H9 (cell line): ENCODE measurements at regions not wholly inside any gene's neighbourhood (a gene's known extent, or its start where the extent isn't known, plus 50 kb on each side); places are given as distances from the start of the nearest gene placed in this dataset.

ENCODE experiments used
- DNase-seq: peaks from one replicate; pipeline ENCODE4 v3.0.0-alpha.2; 2017
- H2AFZ ChIP-seq: one replicate; pipeline ENCODE4 v1.6.1; 2013; ENCODE audit warnings: mild to moderate bottlenecking, low read length, control low read depth, moderate library complexity
- H2AK5ac ChIP-seq: 2 replicates; pipeline ENCODE4 v1.6.1; 2013; ENCODE audit warnings: low read length, control low read depth, mixed read lengths; ENCODE audit not compliant: insufficient read length
- H2BK120ac ChIP-seq: one replicate; pipeline ENCODE4 v1.6.1; 2013; ENCODE audit warnings: low read depth, mild to moderate bottlenecking, low read length, control low read depth, inconsistent platforms; ENCODE audit not compliant: poor library complexity, severe bottlenecking
- H2BK12ac ChIP-seq: 2 replicates; pipeline ENCODE4 v1.6.1; 2013; ENCODE audit warnings: low read length, control low read depth, mixed read lengths, low read depth; ENCODE audit not compliant: insufficient read length
- H2BK15ac ChIP-seq: 2 replicates; pipeline ENCODE4 v1.6.1; 2013; ENCODE audit warnings: low read depth, low read length, control low read depth
- H2BK20ac ChIP-seq: one replicate; pipeline ENCODE4 v1.6.1; 2013; ENCODE audit warnings: low read depth, mild to moderate bottlenecking, low read length, control low read depth, inconsistent platforms; ENCODE audit not compliant: poor library complexity, severe bottlenecking
- H2BK5ac ChIP-seq: 2 replicates; pipeline ENCODE4 v1.6.1; 2013; ENCODE audit warnings: low read length, control low read depth, mixed read lengths; ENCODE audit not compliant: insufficient read length
- H3K14ac ChIP-seq: 2 replicates; pipeline ENCODE4 v1.6.1; 2013; ENCODE audit warnings: low read length, control low read depth; ENCODE audit not compliant: insufficient read depth
- H3K18ac ChIP-seq: 2 replicates; pipeline ENCODE4 v1.6.1; 2013; ENCODE audit warnings: low read depth, mild to moderate bottlenecking, mixed read lengths, low read length, control low read depth; ENCODE audit not compliant: insufficient read length
- H3K23ac ChIP-seq: 2 replicates; pipeline ENCODE4 v1.6.1; 2013; ENCODE audit warnings: low read length, control low read depth, mixed read lengths, low read depth; ENCODE audit not compliant: insufficient read length
- H3K23me2 ChIP-seq: 2 replicates; pipeline ENCODE4 v1.6.1; 2013; ENCODE audit warnings: low read depth, mild to moderate bottlenecking, mixed read lengths, low read length, control low read depth; ENCODE audit not compliant: insufficient read length, poor library complexity, severe bottlenecking
- H3K27ac ChIP-seq: 2 replicates; pipeline ENCODE4 v1.5.1; 2013; ENCODE audit warnings: low read length, control low read depth, mixed read lengths, low read depth; ENCODE audit not compliant: insufficient read length
- H3K27me3 ChIP-seq: 2 replicates; pipeline ENCODE4 v1.6.1; 2013; ENCODE audit warnings: low read length, control low read depth, inconsistent platforms; ENCODE audit not compliant: insufficient read depth
- H3K4ac ChIP-seq: 2 replicates; pipeline ENCODE4 v1.6.1; 2013; ENCODE audit warnings: low read depth, mild to moderate bottlenecking, control low read depth, inconsistent platforms, low read length, moderate library complexity
- H3K4me1 ChIP-seq: 2 replicates; pipeline ENCODE4 v1.6.1; 2013; ENCODE audit warnings: low read length, control low read depth, inconsistent platforms; ENCODE audit not compliant: insufficient read depth
- H3K4me2 ChIP-seq: 2 replicates; pipeline ENCODE4 v1.6.1; 2013; ENCODE audit warnings: low read length, control low read depth, mixed read lengths; ENCODE audit not compliant: insufficient read length, insufficient read depth
- H3K56ac ChIP-seq: 2 replicates; pipeline ENCODE4 v1.6.1; 2013; ENCODE audit warnings: low read depth, mild to moderate bottlenecking, mixed read lengths, low read length, control low read depth; ENCODE audit not compliant: insufficient read length
- H3K79me1 ChIP-seq: 2 replicates; pipeline ENCODE4 v1.6.1; 2013; ENCODE audit warnings: low read depth, mild to moderate bottlenecking, moderate library complexity, low read length, control low read depth, inconsistent platforms; ENCODE audit not compliant: insufficient read depth, poor library complexity, severe bottlenecking
- H3K79me2 ChIP-seq: 2 replicates; pipeline ENCODE4 v1.6.1; 2013; ENCODE audit warnings: low read length, control low read depth, inconsistent platforms; ENCODE audit not compliant: insufficient read depth
- H3K9ac ChIP-seq: 2 replicates; pipeline ENCODE4 v1.6.1; 2013; ENCODE audit warnings: low read length, control low read depth, mixed read lengths; ENCODE audit not compliant: insufficient read length; ENCODE audit errors: extremely low read depth
- H3K9me3 ChIP-seq: one replicate; pipeline ENCODE4 v1.6.1; 2013; ENCODE audit warnings: low read depth, low read length, inconsistent platforms; ENCODE audit not compliant: control insufficient read depth
- H3T11ph ChIP-seq: one replicate; pipeline ENCODE4 v1.6.1; 2013; ENCODE audit warnings: mild to moderate bottlenecking, low read length, control low read depth, inconsistent platforms
- H4K20me1 ChIP-seq: one replicate; pipeline ENCODE4 v1.6.1; 2013; ENCODE audit not compliant: control insufficient read depth, insufficient read length, insufficient read depth
- H4K5ac ChIP-seq: 2 replicates; pipeline ENCODE4 v1.6.1; 2013; ENCODE audit warnings: low read depth, mild to moderate bottlenecking, mixed read lengths, low read length, control low read depth; ENCODE audit not compliant: insufficient read length
- H4K8ac ChIP-seq: replicated peaks from 2 replicates; pipeline ENCODE4 v1.6.1; 2013; ENCODE audit warnings: low read length, control low read depth, mixed read lengths, low read depth; ENCODE audit not compliant: insufficient read length
- H4K91ac ChIP-seq: 2 replicates; pipeline ENCODE4 v1.6.1; 2013; ENCODE audit warnings: low read depth, mild to moderate bottlenecking, moderate library complexity, mixed read lengths, low read length, control low read depth; ENCODE audit not compliant: insufficient read length
- H3K27ac Mint-ChIP-seq, 3 experiments: 2 replicates in 2 of 3; 3 replicates in 1 of 3; pipeline ENCODE4 v1.8.0; 2020 to 2021; ENCODE audit warnings: mixed read lengths in 3 of 3, mild to moderate bottlenecking in 1 of 3, moderate library complexity in 1 of 3
- H3K27me3 Mint-ChIP-seq: 2 replicates; pipeline ENCODE4 v1.8.0; 2021; ENCODE audit warnings: low read depth, mild to moderate bottlenecking, moderate library complexity, mixed read lengths
- H3K36me3 Mint-ChIP-seq, 3 experiments: 2 replicates in 2 of 3; 3 replicates in 1 of 3; pipeline ENCODE4 v1.8.0; 2020 to 2021; ENCODE audit warnings: low read depth in 3 of 3, mixed read lengths in 3 of 3; ENCODE audit not compliant: insufficient read depth in 1 of 3
- H3K4me1 Mint-ChIP-seq, 2 experiments: 2 replicates each; pipeline ENCODE4 v1.8.0; 2020; ENCODE audit warnings: mixed read lengths in 2 of 2
- H3K4me3 Mint-ChIP-seq, 2 experiments: 2 replicates in 1 of 2; 3 replicates in 1 of 2; pipeline ENCODE4 v1.8.0; 2020 to 2021; ENCODE audit warnings: mild to moderate bottlenecking in 2 of 2, mixed read lengths in 2 of 2, moderate library complexity in 1 of 2
- H3K9me3 Mint-ChIP-seq, 2 experiments: 2 replicates in 1 of 2; 3 replicates in 1 of 2; pipeline ENCODE4 v1.8.0; 2020; ENCODE audit warnings: mild to moderate bottlenecking in 2 of 2, mixed read lengths in 2 of 2, moderate library complexity in 1 of 2
- WGBS: extraction: QIAGEN DNeasy Blood & Tissue Kit; methylation state at CpG from one replicate; pipeline ENCODE4 v1.1.7; 2013; ENCODE audit warnings: missing lambda C conversion rate, low lambda C conversion rate, mixed read lengths; ENCODE audit not compliant: insufficient read length; ENCODE audit errors: extremely low coverage; 5-methylcytosine and 5-hydroxymethylcytosine counted together
- TF ChIP-seq, protein P1 (sequence below): fragments of 200-600 bp; sonication (generic); conservative IDR thresholded peaks from 3 replicates; pipeline ENCODE4 v1.8.0; 2021; ENCODE audit warnings: antibody characterized with exemption, mild to moderate bottlenecking

- Mint-ChIP-seq H3K27me3 (no peaks in the 10 kb centered on the region), H3K4me1 (no peaks in the 10 kb centered on the region), H3K4me3 (no peak overlapping the region), H3K27ac (no peak overlapping the region), H3K36me3 (peaks cover 7 to 14% (median 9%) of the 10 kb centered on the region in 3 experiments; a peak in 6 of 7 replicates), H3K9me3 (peaks cover 15 to 23% of the 10 kb centered on the region in 2 experiments; a peak in 4 of 5 replicates)
- H3T11ph ChIP-seq = no peak overlapping the region
- no peak overlapping the region for H4K91ac ChIP-seq
- H3K56ac ChIP-seq = no peak overlapping the region
- H3K4me1 ChIP-seq = no peaks in the 10 kb centered on the region
- no peaks in the 10 kb centered on the region for H4K20me1 ChIP-seq
- TF ChIP-seq, protein P1, sequence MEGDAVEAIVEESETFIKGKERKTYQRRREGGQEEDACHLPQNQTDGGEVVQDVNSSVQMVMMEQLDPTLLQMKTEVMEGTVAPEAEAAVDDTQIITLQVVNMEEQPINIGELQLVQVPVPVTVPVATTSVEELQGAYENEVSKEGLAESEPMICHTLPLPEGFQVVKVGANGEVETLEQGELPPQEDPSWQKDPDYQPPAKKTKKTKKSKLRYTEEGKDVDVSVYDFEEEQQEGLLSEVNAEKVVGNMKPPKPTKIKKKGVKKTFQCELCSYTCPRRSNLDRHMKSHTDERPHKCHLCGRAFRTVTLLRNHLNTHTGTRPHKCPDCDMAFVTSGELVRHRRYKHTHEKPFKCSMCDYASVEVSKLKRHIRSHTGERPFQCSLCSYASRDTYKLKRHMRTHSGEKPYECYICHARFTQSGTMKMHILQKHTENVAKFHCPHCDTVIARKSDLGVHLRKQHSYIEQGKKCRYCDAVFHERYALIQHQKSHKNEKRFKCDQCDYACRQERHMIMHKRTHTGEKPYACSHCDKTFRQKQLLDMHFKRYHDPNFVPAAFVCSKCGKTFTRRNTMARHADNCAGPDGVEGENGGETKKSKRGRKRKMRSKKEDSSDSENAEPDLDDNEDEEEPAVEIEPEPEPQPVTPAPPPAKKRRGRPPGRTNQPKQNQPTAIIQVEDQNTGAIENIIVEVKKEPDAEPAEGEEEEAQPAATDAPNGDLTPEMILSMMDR = no peak
- no peak overlapping the region for H2BK5ac ChIP-seq
- no peak overlapping the region for H2BK15ac ChIP-seq
- H2BK120ac ChIP-seq = no peak overlapping the region
- H3K14ac ChIP-seq = no peak overlapping the region
- H3K18ac ChIP-seq = no peak overlapping the region
- no CpG with 5 or more reads among the region's 1 CpG for WGBS
- no peak overlapping the region for H2BK12ac ChIP-seq
- no peak for DNase-seq
- no peak overlapping the region for H2AK5ac ChIP-seq
- no peak overlapping the region for H3K4ac ChIP-seq
- H4K8ac ChIP-seq = no peak overlapping the region
- H4K5ac ChIP-seq = no peak overlapping the region
- no peak overlapping the region for H3K23ac ChIP-seq
- H3K27ac ChIP-seq = no peak overlapping the region
- no peaks in the 10 kb centered on the region for H3K9me3 ChIP-seq
- H2BK20ac ChIP-seq = no peak overlapping the region
- no peak overlapping the region for H3K9ac ChIP-seq
- H2AFZ ChIP-seq = no peak overlapping the region
- H3K79me2 ChIP-seq = no peaks in the 10 kb centered on the region
- H3K23me2 ChIP-seq = no peaks in the 10 kb centered on the region
- no peak overlapping the region for H3K4me2 ChIP-seq
- H3K27me3 ChIP-seq = no peaks in the 10 kb centered on the region
- H3K79me1 ChIP-seq = no peaks in the 10 kb centered on the region
Observed at GRCh38 chr1:218971156-218971555, 202.5 kb upstream of the LYPLAL1 start.
